H1 (cell line): ENCODE measurements at regions not wholly inside any gene's neighbourhood (a gene's known extent, or its start where the extent isn't known, plus 50 kb on each side); places are given as distances from the start of the nearest gene placed in this dataset.

Experiments
- CTCF ChIA-PET: fragments of 300-600 bp; sonication (Branson Sonifier 250); formaldehyde crosslinking; loops from one replicate; lab custom pipeline; 2021; ENCODE audit not compliant: partially characterized antibody; lab: Charles Lee
- POLR2A ChIA-PET: fragments of 300-600 bp; sonication (Branson Sonifier 250); formaldehyde crosslinking; loops from one replicate; lab custom pipeline; 2021; ENCODE audit warnings: inconsistent platforms; ENCODE audit not compliant: partially characterized antibody; lab: Charles Lee
- DNase-seq, 2 experiments: peaks; one replicate each; pipeline versions ENCODE4 v3.0.0 to v3.0.0-alpha.2; 2010 to 2022; ENCODE audit warnings: low spot score in 2 of 2, low read depth in 1 of 2, mixed read lengths in 1 of 2
- FAIRE-seq: peaks from 2 replicates; lab custom pipeline; 2011; peaks lifted over from hg19 to GRCh38; lab: Jason Lieb, UNC
- H2AFZ ChIP-seq: 2 replicates; pipeline ENCODE4 v1.8.1; 2012; ENCODE audit warnings: low read length, inconsistent platforms
- H2AK5ac ChIP-seq: 2 replicates; pipeline ENCODE4 v1.6.1; 2013; ENCODE audit warnings: low read depth, low read length
- H2BK120ac ChIP-seq: replicated peaks from 2 replicates; pipeline ENCODE3; 2013; ENCODE audit warnings: low read depth, low read length, inconsistent platforms
- H2BK12ac ChIP-seq: 2 replicates; pipeline ENCODE4 v1.6.1; 2013; ENCODE audit warnings: low read depth, low read length
- H2BK15ac ChIP-seq: 2 replicates; pipeline ENCODE4 v1.6.1; 2013; ENCODE audit warnings: low read length
- H2BK20ac ChIP-seq: 2 replicates; pipeline ENCODE4 v1.6.1; 2013; ENCODE audit warnings: low read length
- H2BK5ac ChIP-seq: 2 replicates; pipeline ENCODE4 v1.6.1; 2013; ENCODE audit warnings: low read depth, low read length
- H3K14ac ChIP-seq: 2 replicates; pipeline ENCODE4 v1.6.1; 2013; ENCODE audit warnings: inconsistent platforms; ENCODE audit not compliant: insufficient read length
- H3K18ac ChIP-seq: 2 replicates; pipeline ENCODE4 v1.6.1; 2013; ENCODE audit warnings: low read length; ENCODE audit errors: extremely low read depth
- H3K23ac ChIP-seq: 2 replicates; pipeline ENCODE4 v1.6.1; 2013; ENCODE audit warnings: inconsistent platforms; ENCODE audit not compliant: insufficient read length
- H3K23me2 ChIP-seq: 2 replicates; pipeline ENCODE4 v1.6.1; 2013; ENCODE audit warnings: low read depth, low read length
- H3K27ac ChIP-seq: 2 replicates; pipeline ENCODE4 v1.6.1; 2011; ENCODE audit warnings: low read depth, low read length, inconsistent platforms
- H3K27me3 ChIP-seq, 4 experiments: replicated peaks in 1 of 4; 1 replicate in 1 of 4; 2 replicates in 3 of 4; pipeline versions ENCODE4 v1.6.1 to v1.8.1; 2011 to 2013; ENCODE audit warnings: low read length in 3 of 4, mild to moderate bottlenecking in 3 of 4, inconsistent platforms in 2 of 4, mixed read lengths in 2 of 4, moderate library complexity in 1 of 4; ENCODE audit not compliant: control insufficient read depth in 3 of 4, insufficient read depth in 3 of 4; ENCODE audit errors: extremely low read depth in 1 of 4
- H3K36me3 ChIP-seq, 4 experiments: 2 replicates each; pipeline versions ENCODE4 v1.6.1 to v1.8.1; 2011 to 2013; ENCODE audit warnings: mild to moderate bottlenecking in 4 of 4, low read length in 3 of 4, moderate library complexity in 2 of 4, control low read depth in 1 of 4, inconsistent platforms in 1 of 4; ENCODE audit not compliant: insufficient read depth in 4 of 4, control insufficient read depth in 2 of 4
- H3K4ac ChIP-seq: replicated peaks from 2 replicates; pipeline ENCODE3; 2013; ENCODE audit warnings: low read length, low read depth, mixed read lengths, inconsistent platforms; ENCODE audit not compliant: insufficient read length
- H3K4me1 ChIP-seq, 4 experiments: replicated peaks in 1 of 4; 1 replicate in 1 of 4; 2 replicates in 3 of 4; pipeline versions ENCODE4 v1.6.1 to v1.8.1; 2011 to 2013; ENCODE audit warnings: low read length in 3 of 4, inconsistent platforms in 2 of 4, mixed read lengths in 1 of 4; ENCODE audit not compliant: insufficient read depth in 4 of 4, control insufficient read depth in 3 of 4
- H3K4me2 ChIP-seq, 2 experiments: 2 replicates each; pipeline versions ENCODE4 v1.6.1 to v1.8.1; 2011 to 2013; ENCODE audit warnings: low read depth in 2 of 2, low read length in 2 of 2, control low read depth in 1 of 2, inconsistent platforms in 1 of 2, mild to moderate bottlenecking in 1 of 2; ENCODE audit not compliant: insufficient read depth in 1 of 2
- H3K4me3 ChIP-seq, 4 experiments: fragments of 200-600, 300-600 bp in 1 of 4; sonication (generic), shearing (Covaris generic), sonication (Bioruptor Twin) in 1 of 4; 2 replicates each; pipeline versions ENCODE4 v1.5.1 to v1.8.1; 2011 to 2016; ENCODE audit warnings: low read length in 4 of 4, low read depth in 3 of 4, control low read depth in 2 of 4, inconsistent platforms in 2 of 4, mild to moderate bottlenecking in 2 of 4, mixed read lengths in 1 of 4, moderate library complexity in 1 of 4; ENCODE audit not compliant: insufficient read depth in 2 of 4; ENCODE audit errors: extremely low read depth in 1 of 4
- H3K56ac ChIP-seq: replicated peaks from 2 replicates; pipeline ENCODE3; 2013; ENCODE audit warnings: low read depth, mild to moderate bottlenecking, mixed read lengths, low read length, inconsistent platforms; ENCODE audit not compliant: insufficient read length
- H3K79me1 ChIP-seq: 2 replicates; pipeline ENCODE4 v1.6.1; 2013; ENCODE audit warnings: low read depth, low read length, control low read depth
- H3K79me2 ChIP-seq, 2 experiments: 2 replicates each; pipeline versions ENCODE4 v1.6.1 to v1.8.1; 2012 to 2013; ENCODE audit warnings: low read length in 2 of 2, mild to moderate bottlenecking in 2 of 2, inconsistent platforms in 1 of 2; ENCODE audit not compliant: insufficient read depth in 2 of 2, control insufficient read depth in 1 of 2
- H3K9ac ChIP-seq, 4 experiments: replicated peaks in 1 of 4; 1 replicate in 1 of 4; 2 replicates in 3 of 4; pipeline versions ENCODE4 v1.6.1 to v1.8.1; 2011 to 2013; ENCODE audit warnings: low read depth in 3 of 4, low read length in 3 of 4, control low read depth in 2 of 4, mild to moderate bottlenecking in 2 of 4, moderate library complexity in 2 of 4, inconsistent platforms in 1 of 4; ENCODE audit errors: extremely low read depth in 1 of 4
- H3K9me3 ChIP-seq, 2 experiments: 2 replicates each; pipeline versions ENCODE4 v1.6.1 to v1.8.1; 2012 to 2013; ENCODE audit warnings: mild to moderate bottlenecking in 2 of 2, moderate library complexity in 2 of 2, control low read depth in 1 of 2, inconsistent platforms in 1 of 2, low read depth in 1 of 2, low read length in 1 of 2, mixed read lengths in 1 of 2; ENCODE audit not compliant: insufficient read depth in 2 of 2
- H4K20me1 ChIP-seq, 2 experiments: replicated peaks in 1 of 2; 2 replicates each; pipeline versions ENCODE3 to v1.8.1; 2011 to 2013; ENCODE audit warnings: inconsistent platforms in 2 of 2, low read length in 2 of 2, mild to moderate bottlenecking in 1 of 2; ENCODE audit not compliant: insufficient read depth in 2 of 2, control insufficient read depth in 1 of 2
- H4K5ac ChIP-seq: 2 replicates; pipeline ENCODE4 v1.6.1; 2013; ENCODE audit warnings: low read length, low read depth, mixed read lengths, inconsistent platforms; ENCODE audit not compliant: insufficient read length
- H4K8ac ChIP-seq: 2 replicates; pipeline ENCODE4 v1.8.0; 2013; ENCODE audit warnings: mild to moderate bottlenecking, moderate library complexity, low read length, inconsistent platforms; ENCODE audit not compliant: insufficient read depth; ENCODE audit errors: extremely low read depth
- H4K91ac ChIP-seq: replicated peaks from 2 replicates; pipeline ENCODE3; 2013; ENCODE audit warnings: low read length, mixed read lengths, inconsistent platforms; ENCODE audit not compliant: insufficient read length
- BCL11A ChIP-seq, 2 experiments: IDR thresholded peaks; one replicate each; pipeline ENCODE4 v1.6.1; 2011; ENCODE audit warnings: low read depth in 2 of 2, low read length in 2 of 2, mild to moderate bottlenecking in 2 of 2
- CTBP2 ChIP-seq: IDR thresholded peaks from 2 replicates; pipeline ENCODE4 v1.7.0; 2011; ENCODE audit warnings: borderline replicate concordance, mild to moderate bottlenecking, moderate library complexity, mixed read lengths, low read length; ENCODE audit not compliant: insufficient read depth, insufficient read length
- FOSL1 ChIP-seq: IDR thresholded peaks from 2 replicates; pipeline ENCODE4 v1.6.1; 2011; ENCODE audit warnings: mild to moderate bottlenecking, low read depth, low read length, moderate library complexity; ENCODE audit not compliant: insufficient read depth
- GABPA ChIP-seq: IDR thresholded peaks from 2 replicates; pipeline ENCODE4 v1.6.1; 2011; ENCODE audit warnings: mild to moderate bottlenecking, low read length, moderate library complexity, borderline replicate concordance; ENCODE audit not compliant: insufficient read depth
- JUND ChIP-seq: IDR thresholded peaks from 2 replicates; pipeline ENCODE4 v1.6.1; 2011; ENCODE audit warnings: mild to moderate bottlenecking, improper control_type of control experiment, low read length
- KDM4A ChIP-seq: IDR thresholded peaks from one replicate; pipeline ENCODE4 v1.7.1; 2012; ENCODE audit warnings: low read depth, mild to moderate bottlenecking, moderate library complexity, low read length, inconsistent platforms; ENCODE audit not compliant: severe bottlenecking
- MAFK ChIP-seq: IDR thresholded peaks from 2 replicates; pipeline ENCODE4 v1.6.1; 2012; ENCODE audit warnings: low read depth, mild to moderate bottlenecking, improper control_type of control experiment, low read length
- SIN3A ChIP-seq, 2 experiments: IDR thresholded peaks in 1 of 2; conservative IDR thresholded peaks in 1 of 2; 2 replicates each; pipeline ENCODE4 v1.6.1; 2011 to 2012; ENCODE audit warnings: low read length in 2 of 2, improper control_type of control experiment in 1 of 2, low read depth in 1 of 2, mild to moderate bottlenecking in 1 of 2
- SP1 ChIP-seq: IDR thresholded peaks from 2 replicates; pipeline ENCODE4 v1.6.1; 2011; ENCODE audit warnings: low read depth, low read length
- TAF7 ChIP-seq: optimal IDR thresholded peaks from 2 replicates; pipeline ENCODE3; 2011; ENCODE audit warnings: low read depth, mild to moderate bottlenecking, inconsistent platforms, low read length, moderate library complexity, borderline replicate concordance
- TBP ChIP-seq: IDR thresholded peaks from 2 replicates; pipeline ENCODE4 v1.6.1; 2011; ENCODE audit warnings: low read depth, low read length, improper control_type of control experiment
- TCF12 ChIP-seq: IDR thresholded peaks from 2 replicates; pipeline ENCODE4 v1.6.1; 2011; ENCODE audit warnings: low read depth, mild to moderate bottlenecking, low read length
- ZNF274 ChIP-seq: IDR thresholded peaks from 2 replicates; pipeline ENCODE4 v1.7.0; 2012; ENCODE audit warnings: low read length, borderline replicate concordance; ENCODE audit errors: extremely low read depth
- WGBS, 2 experiments: shearing (Covaris generic) in 1 of 2; methylation state at CpG; one replicate each; pipeline versions ENCODE4 v1.1.6 to v1.1.7; 2013 to 2015; ENCODE audit warnings: low lambda C conversion rate in 2 of 2, mixed read lengths in 2 of 2, inconsistent platforms in 1 of 2, low coverage in 1 of 2, missing lambda C conversion rate in 1 of 2; ENCODE audit not compliant: insufficient replicate concordance in 2 of 2, insufficient coverage in 1 of 2, insufficient read length in 1 of 2; ENCODE audit errors: extremely low coverage in 1 of 2, missing lambda C conversion rate in 1 of 2; 5-methylcytosine and 5-hydroxymethylcytosine counted together

GRCh38 chr6:21348146-21348503, 245.4 kb upstream of the SOX4 start:
- ChIA-PET CTCF (interaction anchor here (0.6 kb wide), 1 partner anchor 187 kb away, joined by 3 read pairs; no protein-coding TSS in a partner anchor), POLR2A (no interaction called here)
- no peak overlapping the region for H2BK120ac ChIP-seq
- no peak overlapping the region for H3K14ac ChIP-seq
- H4K5ac ChIP-seq, result no peak overlapping the region
- H3K27ac ChIP-seq, result no peak overlapping the region
- H3K23me2 ChIP-seq, result no peaks in the 10 kb centered on the region
- H3K4ac ChIP-seq, result no peak overlapping the region
- DNase-seq (no peak), FAIRE-seq (no peak)
- H3K79me2 ChIP-seq, result no peaks in the 10 kb centered on the region
- no peak overlapping the region for H3K4me2 ChIP-seq
- H3K4me3 ChIP-seq, result no peak overlapping the region
- no peak overlapping the region for H2AK5ac ChIP-seq
- whole genome bisulfite sequencing, 2 experiments, result 86% methylated on average over 7 of the region's 7 CpGs; no CpG with 5 or more reads in 1 of the 2 experiments
- no peaks in the 10 kb centered on the region for H3K27me3 ChIP-seq
- 0 out of 2 replicates have a peak overlapping the region, but pooled peaks have one; percentile 62 for H2BK5ac ChIP-seq
- no peaks in the 10 kb centered on the region for H3K36me3 ChIP-seq
- no peak overlapping the region for H2BK20ac ChIP-seq
- no peak overlapping the region for H3K18ac ChIP-seq
- H3K9me3 ChIP-seq, result no peaks in the 10 kb centered on the region
- H3K79me1 ChIP-seq, result no peaks in the 10 kb centered on the region
- no peak overlapping the region for H2BK12ac ChIP-seq
- H2BK15ac ChIP-seq, result no peak overlapping the region
- no peak overlapping the region for H3K9ac ChIP-seq
- TF ChIP-seq ZNF274 (no peak), CTBP2 (no peak), SIN3A (conservative IDR thresholded peaks at IDR 0.05 in 1 of 2, IDR thresholded peaks at IDR 0.05 in 1 of 2; ENCODE audit: low read depth in 1 of 2, low read length in 2 of 2) (no peak), TBP (no peak), TAF7 (no peak), GABPA (no peak), FOSL1 (no peak), SP1 (no peak), TCF12 (no peak), BCL11A (IDR thresholded peaks at IDR 0.05; ENCODE audit: low read depth in 2 of 2, low read length in 2 of 2) (no peak), MAFK (no peak), KDM4A (no peak), JUND (no peak)
- H3K56ac ChIP-seq, result no peak overlapping the region
- peaks cover 0 to 5% (median 2%) of the 10 kb centered on the region in 4 experiments; a peak in 5 of 7 replicates for H3K4me1 ChIP-seq
- peak overlapping the region; percentile 28; the same call in 1 of the 2 replicates for H2AFZ ChIP-seq
- no peak overlapping the region for H4K91ac ChIP-seq
- no peak overlapping the region for H3K23ac ChIP-seq
- no peaks in the 10 kb centered on the region for H4K20me1 ChIP-seq
- H4K8ac ChIP-seq, result no peak overlapping the region
